H9 (cell line): ENCODE measurements at regions not wholly inside any gene's neighbourhood (a gene's known extent, or its start where the extent isn't known, plus 50 kb on each side); places are given as distances from the start of the nearest gene placed in this dataset.

Experiments used
- DNase-seq: peaks from one replicate; pipeline ENCODE4 v3.0.0-alpha.2; 2017
- H2AFZ ChIP-seq: one replicate; pipeline ENCODE4 v1.6.1; 2013; ENCODE audit warnings: mild to moderate bottlenecking, low read length, control low read depth, moderate library complexity
- H2AK5ac ChIP-seq: 2 replicates; pipeline ENCODE4 v1.6.1; 2013; ENCODE audit warnings: low read length, control low read depth, mixed read lengths; ENCODE audit not compliant: insufficient read length
- H2BK120ac ChIP-seq: one replicate; pipeline ENCODE4 v1.6.1; 2013; ENCODE audit warnings: low read depth, mild to moderate bottlenecking, low read length, control low read depth, inconsistent platforms; ENCODE audit not compliant: poor library complexity, severe bottlenecking
- H2BK12ac ChIP-seq: 2 replicates; pipeline ENCODE4 v1.6.1; 2013; ENCODE audit warnings: low read length, control low read depth, mixed read lengths, low read depth; ENCODE audit not compliant: insufficient read length
- H2BK15ac ChIP-seq: 2 replicates; pipeline ENCODE4 v1.6.1; 2013; ENCODE audit warnings: low read depth, low read length, control low read depth
- H2BK20ac ChIP-seq: one replicate; pipeline ENCODE4 v1.6.1; 2013; ENCODE audit warnings: low read depth, mild to moderate bottlenecking, low read length, control low read depth, inconsistent platforms; ENCODE audit not compliant: poor library complexity, severe bottlenecking
- H2BK5ac ChIP-seq: 2 replicates; pipeline ENCODE4 v1.6.1; 2013; ENCODE audit warnings: low read length, control low read depth, mixed read lengths; ENCODE audit not compliant: insufficient read length
- H3K14ac ChIP-seq: 2 replicates; pipeline ENCODE4 v1.6.1; 2013; ENCODE audit warnings: low read length, control low read depth; ENCODE audit not compliant: insufficient read depth
- H3K18ac ChIP-seq: 2 replicates; pipeline ENCODE4 v1.6.1; 2013; ENCODE audit warnings: low read depth, mild to moderate bottlenecking, mixed read lengths, low read length, control low read depth; ENCODE audit not compliant: insufficient read length
- H3K23ac ChIP-seq: 2 replicates; pipeline ENCODE4 v1.6.1; 2013; ENCODE audit warnings: low read length, control low read depth, mixed read lengths, low read depth; ENCODE audit not compliant: insufficient read length
- H3K23me2 ChIP-seq: 2 replicates; pipeline ENCODE4 v1.6.1; 2013; ENCODE audit warnings: low read depth, mild to moderate bottlenecking, mixed read lengths, low read length, control low read depth; ENCODE audit not compliant: insufficient read length, poor library complexity, severe bottlenecking
- H3K27ac ChIP-seq: 2 replicates; pipeline ENCODE4 v1.5.1; 2013; ENCODE audit warnings: low read length, control low read depth, mixed read lengths, low read depth; ENCODE audit not compliant: insufficient read length
- H3K27me3 ChIP-seq: 2 replicates; pipeline ENCODE4 v1.6.1; 2013; ENCODE audit warnings: low read length, control low read depth, inconsistent platforms; ENCODE audit not compliant: insufficient read depth
- H3K4ac ChIP-seq: 2 replicates; pipeline ENCODE4 v1.6.1; 2013; ENCODE audit warnings: low read depth, mild to moderate bottlenecking, control low read depth, inconsistent platforms, low read length, moderate library complexity
- H3K4me1 ChIP-seq: 2 replicates; pipeline ENCODE4 v1.6.1; 2013; ENCODE audit warnings: low read length, control low read depth, inconsistent platforms; ENCODE audit not compliant: insufficient read depth
- H3K4me2 ChIP-seq: 2 replicates; pipeline ENCODE4 v1.6.1; 2013; ENCODE audit warnings: low read length, control low read depth, mixed read lengths; ENCODE audit not compliant: insufficient read length, insufficient read depth
- H3K56ac ChIP-seq: 2 replicates; pipeline ENCODE4 v1.6.1; 2013; ENCODE audit warnings: low read depth, mild to moderate bottlenecking, mixed read lengths, low read length, control low read depth; ENCODE audit not compliant: insufficient read length
- H3K79me1 ChIP-seq: 2 replicates; pipeline ENCODE4 v1.6.1; 2013; ENCODE audit warnings: low read depth, mild to moderate bottlenecking, moderate library complexity, low read length, control low read depth, inconsistent platforms; ENCODE audit not compliant: insufficient read depth, poor library complexity, severe bottlenecking
- H3K79me2 ChIP-seq: 2 replicates; pipeline ENCODE4 v1.6.1; 2013; ENCODE audit warnings: low read length, control low read depth, inconsistent platforms; ENCODE audit not compliant: insufficient read depth
- H3K9ac ChIP-seq: 2 replicates; pipeline ENCODE4 v1.6.1; 2013; ENCODE audit warnings: low read length, control low read depth, mixed read lengths; ENCODE audit not compliant: insufficient read length; ENCODE audit errors: extremely low read depth
- H3K9me3 ChIP-seq: one replicate; pipeline ENCODE4 v1.6.1; 2013; ENCODE audit warnings: low read depth, low read length, inconsistent platforms; ENCODE audit not compliant: control insufficient read depth
- H3T11ph ChIP-seq: one replicate; pipeline ENCODE4 v1.6.1; 2013; ENCODE audit warnings: mild to moderate bottlenecking, low read length, control low read depth, inconsistent platforms
- H4K20me1 ChIP-seq: one replicate; pipeline ENCODE4 v1.6.1; 2013; ENCODE audit not compliant: control insufficient read depth, insufficient read length, insufficient read depth
- H4K5ac ChIP-seq: 2 replicates; pipeline ENCODE4 v1.6.1; 2013; ENCODE audit warnings: low read depth, mild to moderate bottlenecking, mixed read lengths, low read length, control low read depth; ENCODE audit not compliant: insufficient read length
- H4K8ac ChIP-seq: replicated peaks from 2 replicates; pipeline ENCODE4 v1.6.1; 2013; ENCODE audit warnings: low read length, control low read depth, mixed read lengths, low read depth; ENCODE audit not compliant: insufficient read length
- H4K91ac ChIP-seq: 2 replicates; pipeline ENCODE4 v1.6.1; 2013; ENCODE audit warnings: low read depth, mild to moderate bottlenecking, moderate library complexity, mixed read lengths, low read length, control low read depth; ENCODE audit not compliant: insufficient read length
- H3K27ac Mint-ChIP-seq, 3 experiments: 2 replicates in 2 of 3; 3 replicates in 1 of 3; pipeline ENCODE4 v1.8.0; 2020 to 2021; ENCODE audit warnings: mixed read lengths in 3 of 3, mild to moderate bottlenecking in 1 of 3, moderate library complexity in 1 of 3
- H3K27me3 Mint-ChIP-seq: 2 replicates; pipeline ENCODE4 v1.8.0; 2021; ENCODE audit warnings: low read depth, mild to moderate bottlenecking, moderate library complexity, mixed read lengths
- H3K36me3 Mint-ChIP-seq, 3 experiments: 2 replicates in 2 of 3; 3 replicates in 1 of 3; pipeline ENCODE4 v1.8.0; 2020 to 2021; ENCODE audit warnings: low read depth in 3 of 3, mixed read lengths in 3 of 3; ENCODE audit not compliant: insufficient read depth in 1 of 3
- H3K4me1 Mint-ChIP-seq, 2 experiments: 2 replicates each; pipeline ENCODE4 v1.8.0; 2020; ENCODE audit warnings: mixed read lengths in 2 of 2
- H3K4me3 Mint-ChIP-seq, 2 experiments: 2 replicates in 1 of 2; 3 replicates in 1 of 2; pipeline ENCODE4 v1.8.0; 2020 to 2021; ENCODE audit warnings: mild to moderate bottlenecking in 2 of 2, mixed read lengths in 2 of 2, moderate library complexity in 1 of 2
- H3K9me3 Mint-ChIP-seq, 2 experiments: 2 replicates in 1 of 2; 3 replicates in 1 of 2; pipeline ENCODE4 v1.8.0; 2020; ENCODE audit warnings: mild to moderate bottlenecking in 2 of 2, mixed read lengths in 2 of 2, moderate library complexity in 1 of 2
- CTCF ChIP-seq: fragments of 200-600 bp; sonication (generic); conservative IDR thresholded peaks from 3 replicates; pipeline ENCODE4 v1.8.0; 2021; ENCODE audit warnings: antibody characterized with exemption, mild to moderate bottlenecking
- WGBS: extraction: QIAGEN DNeasy Blood & Tissue Kit; methylation state at CpG from one replicate; pipeline ENCODE4 v1.1.7; 2013; ENCODE audit warnings: missing lambda C conversion rate, low lambda C conversion rate, mixed read lengths; ENCODE audit not compliant: insufficient read length; ENCODE audit errors: extremely low coverage; 5-methylcytosine and 5-hydroxymethylcytosine counted together

GRCh38 chr15:31442699-31443111 is 116.1 kb downstream of the KLF13 start:
- H3K36me3 Mint-ChIP-seq = no peaks in the 10 kb centered on the region
- H4K5ac ChIP-seq = no peak overlapping the region
- peak; percentile 54 for TF ChIP-seq CTCF
- no peak overlapping the region for H4K8ac ChIP-seq
- no peak overlapping the region for H3K18ac ChIP-seq
- H3K14ac ChIP-seq = no peak overlapping the region
- peaks cover 38% of the 10 kb centered on the region for H3K27me3 Mint-ChIP-seq
- H3K4me2 ChIP-seq = no peak overlapping the region
- no peak overlapping the region for H3K9ac ChIP-seq
- peaks cover 10 to 11% of the 10 kb centered on the region in 2 experiments for H3K4me1 Mint-ChIP-seq
- no peak overlapping the region for H3T11ph ChIP-seq
- no peak overlapping the region for H3K4me3 Mint-ChIP-seq
- no peaks in the 10 kb centered on the region for H3K79me2 ChIP-seq
- H2BK20ac ChIP-seq = no peak overlapping the region
- no peaks in the 10 kb centered on the region; the same call in 1 of the 2 replicates for H3K27me3 ChIP-seq
- no peak overlapping the region for H3K23ac ChIP-seq
- peaks cover 4% of the 10 kb centered on the region for H3K23me2 ChIP-seq
- H3K27ac Mint-ChIP-seq = no peak overlapping the region
- no peaks in the 10 kb centered on the region for H3K9me3 ChIP-seq
- no peaks in the 10 kb centered on the region for H3K9me3 Mint-ChIP-seq
- no peak overlapping the region for H3K4ac ChIP-seq
- no peak overlapping the region for H2AK5ac ChIP-seq
- no peak overlapping the region for H2AFZ ChIP-seq
- no peak overlapping the region for H4K91ac ChIP-seq
- H2BK120ac ChIP-seq = no peak overlapping the region
- H4K20me1 ChIP-seq = no peaks in the 10 kb centered on the region
- no peak for DNase-seq
- H3K4me1 ChIP-seq = no peaks in the 10 kb centered on the region
- H2BK12ac ChIP-seq = no peak overlapping the region
- WGBS = no CpG with 5 or more reads among the region's 4 CpGs
- H3K79me1 ChIP-seq = no peaks in the 10 kb centered on the region
- no peak overlapping the region for H2BK15ac ChIP-seq
- no peak overlapping the region for H3K27ac ChIP-seq
- no peak overlapping the region for H3K56ac ChIP-seq
- H2BK5ac ChIP-seq = no peak overlapping the region
